Retinal pigment epithelial cell (primary cell): ENCODE measurements at regions not wholly inside any gene's neighbourhood (a gene's known extent, or its start where the extent isn't known, plus 50 kb on each side); places are given as distances from the start of the nearest gene placed in this dataset.

Experiments
- DNase-seq: peaks from one replicate; pipeline ENCODE4 v3.0.0-alpha.2; 2010; ENCODE audit warnings: low read depth
- H3K4me3 ChIP-seq: 2 replicates; pipeline ENCODE4 v1.5.1; 2011; ENCODE audit warnings: mild to moderate bottlenecking, low read length, control low read depth, moderate library complexity
- TF ChIP-seq, protein P1 (sequence below): conservative IDR thresholded peaks from 2 replicates; pipeline ENCODE4 v1.5.1; 2011; ENCODE audit warnings: low read depth, low read length, control low read depth, inconsistent platforms

DNA sequence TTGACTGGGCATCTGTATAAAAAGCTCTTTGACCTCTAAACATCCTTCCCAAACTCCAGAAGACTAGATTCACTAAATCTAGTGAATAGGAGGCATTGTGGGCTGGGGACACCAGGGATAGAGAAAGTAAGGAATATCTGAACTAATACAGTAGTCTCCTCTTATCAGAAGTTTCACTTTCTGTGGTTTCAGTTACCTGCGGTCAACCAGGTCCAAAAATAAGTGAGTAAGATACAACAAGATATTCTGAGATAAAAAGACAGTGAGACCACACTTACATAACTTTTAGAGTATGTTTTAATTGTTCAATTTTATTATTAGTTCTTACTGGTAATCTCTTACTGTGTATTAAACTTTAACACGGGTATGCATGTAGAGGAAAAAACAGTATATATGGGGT lies 376.5 kb downstream of the HNRNPD start:
- TF ChIP-seq, protein P1, sequence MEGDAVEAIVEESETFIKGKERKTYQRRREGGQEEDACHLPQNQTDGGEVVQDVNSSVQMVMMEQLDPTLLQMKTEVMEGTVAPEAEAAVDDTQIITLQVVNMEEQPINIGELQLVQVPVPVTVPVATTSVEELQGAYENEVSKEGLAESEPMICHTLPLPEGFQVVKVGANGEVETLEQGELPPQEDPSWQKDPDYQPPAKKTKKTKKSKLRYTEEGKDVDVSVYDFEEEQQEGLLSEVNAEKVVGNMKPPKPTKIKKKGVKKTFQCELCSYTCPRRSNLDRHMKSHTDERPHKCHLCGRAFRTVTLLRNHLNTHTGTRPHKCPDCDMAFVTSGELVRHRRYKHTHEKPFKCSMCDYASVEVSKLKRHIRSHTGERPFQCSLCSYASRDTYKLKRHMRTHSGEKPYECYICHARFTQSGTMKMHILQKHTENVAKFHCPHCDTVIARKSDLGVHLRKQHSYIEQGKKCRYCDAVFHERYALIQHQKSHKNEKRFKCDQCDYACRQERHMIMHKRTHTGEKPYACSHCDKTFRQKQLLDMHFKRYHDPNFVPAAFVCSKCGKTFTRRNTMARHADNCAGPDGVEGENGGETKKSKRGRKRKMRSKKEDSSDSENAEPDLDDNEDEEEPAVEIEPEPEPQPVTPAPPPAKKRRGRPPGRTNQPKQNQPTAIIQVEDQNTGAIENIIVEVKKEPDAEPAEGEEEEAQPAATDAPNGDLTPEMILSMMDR, result no peak
- no peak overlapping the region for H3K4me3 ChIP-seq
- DNase-seq, result no peak

DNA sequence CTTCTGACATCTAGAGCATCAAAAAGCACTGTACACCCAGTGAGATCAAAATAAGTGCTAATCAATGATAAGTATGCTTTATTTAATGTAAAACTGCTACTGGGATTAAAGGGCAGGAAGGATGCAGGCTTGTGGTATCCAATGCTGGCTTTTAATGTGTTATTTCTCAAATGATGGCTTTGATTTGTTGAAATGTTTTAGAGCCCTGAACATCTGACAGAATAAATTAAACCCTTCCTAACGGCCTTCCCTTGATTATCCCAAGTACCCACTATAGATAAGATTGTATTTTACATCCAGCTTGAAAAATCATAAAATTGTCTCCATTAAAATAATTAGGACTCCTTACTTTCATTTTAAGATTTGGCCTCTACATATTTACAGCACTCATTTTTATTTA lies 382.9 kb downstream of the HNRNPD start:
- DNase-seq, result no peak
- no peak overlapping the region for H3K4me3 ChIP-seq
- TF ChIP-seq, protein P1, result no peak

DNA sequence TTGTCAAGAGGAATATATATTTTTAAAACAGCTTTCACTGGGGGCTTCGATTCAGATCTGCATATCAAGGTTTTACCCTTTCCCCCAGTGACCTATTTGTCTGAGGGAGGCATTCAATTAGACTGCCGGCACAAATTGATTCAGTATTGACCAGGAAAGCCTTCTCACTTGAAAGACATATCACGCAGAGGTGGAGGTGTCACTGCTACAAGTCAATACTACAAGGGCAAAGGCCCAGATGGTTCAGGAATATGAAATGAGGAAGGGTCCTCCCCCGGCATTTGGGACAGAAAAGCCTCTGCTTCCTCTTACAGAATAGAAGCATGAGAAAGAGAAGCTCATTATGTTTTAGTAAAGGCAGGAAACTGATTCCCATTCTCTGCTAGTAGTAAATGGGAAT lies 383.6 kb downstream of the HNRNPD start:
- no peak for DNase-seq
- TF ChIP-seq, protein P1, result no peak
- no peak overlapping the region for H3K4me3 ChIP-seq

DNA sequence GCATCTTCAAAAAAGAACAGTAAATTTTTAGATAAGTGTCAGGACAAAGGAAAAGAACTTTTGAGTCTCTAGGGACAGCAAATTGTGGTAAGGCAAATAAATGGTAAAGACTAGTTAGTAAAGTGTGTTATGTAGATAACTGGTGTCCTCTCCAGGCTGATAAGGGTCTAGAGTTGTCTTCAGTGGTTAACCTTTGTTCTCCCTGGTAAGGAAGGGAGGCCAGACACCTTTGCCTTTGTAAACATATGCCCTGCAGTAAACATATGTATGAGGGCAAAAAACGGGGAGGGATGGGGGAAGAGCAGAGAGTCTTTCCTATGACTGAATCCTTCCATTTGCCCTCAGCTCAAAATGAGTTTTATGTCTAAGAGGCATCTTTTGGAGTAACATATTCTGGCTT lies 384.6 kb downstream of the HNRNPD start:
- TF ChIP-seq, protein P1, result no peak
- no peak for DNase-seq
- H3K4me3 ChIP-seq, result no peak overlapping the region

DNA sequence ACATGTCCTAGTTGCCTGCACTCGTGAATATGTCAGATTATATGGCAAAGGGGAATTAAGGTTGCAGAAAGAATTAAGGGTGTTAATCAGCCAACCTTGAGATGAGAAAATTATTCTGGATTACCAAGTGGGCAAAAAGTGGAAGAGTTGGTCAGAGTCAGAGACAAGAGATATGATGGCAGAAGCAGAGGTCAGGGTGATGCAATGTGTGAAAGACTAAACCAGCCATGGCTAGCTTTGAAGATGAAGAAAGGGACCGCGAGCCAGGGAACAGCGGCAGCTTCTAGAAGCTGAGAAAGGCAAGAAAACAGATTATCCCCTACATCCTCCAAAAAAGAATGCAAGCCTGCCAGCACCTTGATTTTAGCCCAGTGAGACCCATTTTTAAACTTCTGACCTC lies 385.6 kb downstream of the HNRNPD start:
- DNase-seq, result no peak
- H3K4me3 ChIP-seq, result no peak overlapping the region
- TF ChIP-seq, protein P1, result no peak

DNA sequence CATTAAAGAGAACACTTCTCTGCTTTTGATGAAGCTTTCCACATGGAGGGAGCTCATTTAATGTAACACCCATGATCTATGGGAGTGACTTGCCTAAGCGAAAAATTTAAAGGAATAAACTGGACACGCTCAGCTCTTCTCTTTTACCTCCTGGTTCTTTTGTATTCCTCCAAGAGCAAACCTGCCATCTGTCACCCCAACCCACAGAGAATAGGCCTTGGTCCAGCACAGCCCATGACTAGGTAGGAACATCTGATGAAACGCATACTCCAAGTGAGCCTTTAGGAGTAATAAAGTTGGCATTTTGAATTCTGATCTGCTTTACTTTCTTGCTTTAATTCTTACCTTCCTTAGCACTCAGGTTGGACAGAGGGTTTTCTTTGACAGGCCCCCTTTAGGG lies 389.0 kb downstream of the HNRNPD start:
- TF ChIP-seq, protein P1, result no peak
- DNase-seq, result no peak

DNA sequence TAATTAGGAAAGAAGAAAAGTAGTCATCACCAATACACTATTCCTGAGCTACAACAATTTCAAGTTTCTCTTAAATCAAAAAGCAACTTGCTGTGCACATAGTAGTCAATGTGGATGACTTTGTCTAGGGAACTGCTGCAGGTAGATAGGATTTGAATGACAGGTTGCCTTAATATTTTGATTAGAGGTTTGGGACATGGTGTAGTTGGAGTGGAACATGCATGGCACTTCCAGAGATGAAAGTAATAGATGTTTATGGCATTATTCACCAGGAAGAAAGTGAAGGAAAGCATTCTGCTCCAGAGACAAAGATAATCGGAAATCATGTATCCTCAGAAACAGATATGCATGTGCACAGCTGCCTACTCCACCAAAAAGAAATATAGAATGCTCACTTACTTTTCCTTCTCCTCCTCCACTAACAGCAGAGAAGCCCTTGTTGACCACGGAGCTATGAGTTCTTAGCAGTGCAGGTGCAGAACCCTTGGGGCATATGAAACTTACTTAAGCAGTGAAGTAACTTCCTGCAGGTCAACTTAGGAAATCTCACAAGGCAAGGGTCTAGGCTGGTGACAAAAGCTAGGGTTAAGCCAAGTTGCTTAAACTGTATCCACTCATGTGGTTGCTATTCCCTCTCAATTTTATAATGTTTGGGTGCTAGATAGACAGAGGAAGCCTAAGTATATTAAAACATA lies 390.8 kb downstream of the HNRNPD start:
- no peak for DNase-seq
- H3K4me3 ChIP-seq, result no peak overlapping the region
- TF ChIP-seq, protein P1, result no peak

More for the DNA sequence above, 389.0 kb downstream of the HNRNPD start:
- H3K4me3 ChIP-seq, result no peak overlapping the region
